ENCODE measurements at regions not wholly inside any gene's neighbourhood (a gene's known extent, or its start where the extent isn't known, plus 50 kb on each side); places are given as distances from the start of the nearest gene placed in this dataset.

DNA sequence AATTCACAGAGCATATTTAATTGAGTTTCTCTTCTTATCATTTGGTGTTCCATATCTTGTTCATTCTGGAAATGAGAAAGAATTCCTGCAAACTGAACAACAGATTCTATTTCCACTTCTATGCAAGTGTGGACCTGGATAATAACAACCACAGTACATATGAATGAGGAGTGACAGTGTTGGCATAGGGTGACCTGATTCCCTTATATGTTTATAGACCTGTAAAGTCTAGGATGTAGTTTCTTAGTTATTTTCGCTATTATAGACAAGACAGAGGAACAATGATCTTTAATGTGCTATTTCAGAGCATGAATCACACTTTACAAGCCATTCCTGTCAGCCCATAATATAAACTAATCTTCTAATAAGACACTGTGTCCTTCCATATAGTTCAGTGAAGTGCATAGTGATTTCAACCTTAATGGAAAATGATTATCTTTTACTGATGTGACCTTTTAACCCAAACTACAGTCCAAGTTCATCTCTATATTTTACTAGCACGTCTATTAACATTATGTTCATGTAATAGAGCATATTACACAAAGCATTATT is 88.2 kb upstream of the FAM174A start:
- TF ChIP-seq, protein P1, sequence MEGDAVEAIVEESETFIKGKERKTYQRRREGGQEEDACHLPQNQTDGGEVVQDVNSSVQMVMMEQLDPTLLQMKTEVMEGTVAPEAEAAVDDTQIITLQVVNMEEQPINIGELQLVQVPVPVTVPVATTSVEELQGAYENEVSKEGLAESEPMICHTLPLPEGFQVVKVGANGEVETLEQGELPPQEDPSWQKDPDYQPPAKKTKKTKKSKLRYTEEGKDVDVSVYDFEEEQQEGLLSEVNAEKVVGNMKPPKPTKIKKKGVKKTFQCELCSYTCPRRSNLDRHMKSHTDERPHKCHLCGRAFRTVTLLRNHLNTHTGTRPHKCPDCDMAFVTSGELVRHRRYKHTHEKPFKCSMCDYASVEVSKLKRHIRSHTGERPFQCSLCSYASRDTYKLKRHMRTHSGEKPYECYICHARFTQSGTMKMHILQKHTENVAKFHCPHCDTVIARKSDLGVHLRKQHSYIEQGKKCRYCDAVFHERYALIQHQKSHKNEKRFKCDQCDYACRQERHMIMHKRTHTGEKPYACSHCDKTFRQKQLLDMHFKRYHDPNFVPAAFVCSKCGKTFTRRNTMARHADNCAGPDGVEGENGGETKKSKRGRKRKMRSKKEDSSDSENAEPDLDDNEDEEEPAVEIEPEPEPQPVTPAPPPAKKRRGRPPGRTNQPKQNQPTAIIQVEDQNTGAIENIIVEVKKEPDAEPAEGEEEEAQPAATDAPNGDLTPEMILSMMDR (IDR thresholded peaks at IDR 0.05), result no peak
- no peak for DNase-seq (ENCODE audit: low spot score)
- Histone ChIP-seq H3K27ac (no peak overlapping the region), H3K4me3 (no peak overlapping the region)

GRCh38 chr5:100444961-100445360 is 90.2 kb upstream of the FAM174A start:
- TF ChIP-seq, protein P1 (IDR thresholded peaks at IDR 0.05), result no peak
- Histone ChIP-seq H3K27ac (no peak overlapping the region), H3K4me3 (no peak overlapping the region)
- DNase-seq (ENCODE audit: low spot score), result no peak

DNA sequence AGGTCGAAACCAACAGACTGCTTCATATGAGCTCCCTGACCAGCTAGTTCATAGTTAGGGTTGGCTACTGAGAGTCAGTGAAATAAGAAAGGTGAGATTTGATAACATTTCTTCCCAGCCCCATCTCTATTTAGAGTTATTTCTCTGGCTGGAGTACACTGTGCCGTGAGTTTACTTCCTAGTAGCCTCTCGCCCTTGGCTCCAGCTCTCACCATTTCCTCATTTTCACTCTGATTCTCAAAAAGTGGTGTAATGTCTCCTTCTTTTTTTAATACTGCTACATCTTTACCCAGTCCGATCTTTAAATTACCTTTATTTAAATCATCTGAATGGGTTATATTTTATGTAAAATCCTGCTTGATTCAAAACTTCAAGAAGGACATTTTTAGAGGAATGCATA is 100.4 kb upstream of the FAM174A start:
- no peak for DNase-seq (ENCODE audit: low spot score)
- no peak overlapping the region for H3K4me3 ChIP-seq

DNA sequence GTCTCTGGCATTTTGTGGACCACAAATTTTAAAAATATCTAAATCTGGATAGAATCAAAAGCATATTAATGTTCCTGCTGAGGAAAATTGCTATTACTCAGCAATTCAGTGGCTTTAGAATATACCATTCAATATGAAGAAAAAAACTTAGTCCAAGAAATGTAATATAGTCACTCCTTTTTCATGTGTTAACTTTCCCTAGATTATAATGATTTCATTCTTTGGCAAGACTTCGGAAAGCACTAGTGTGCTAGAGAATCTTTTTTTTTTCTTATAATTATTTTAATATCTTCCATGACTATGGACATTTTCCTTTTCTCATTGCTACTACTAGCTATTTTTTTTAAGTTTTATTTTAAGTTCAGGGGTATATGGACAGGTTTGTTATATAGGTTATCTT is 102.4 kb upstream of the FAM174A start:
- H3K27ac ChIP-seq, result no peak overlapping the region
- no peak for DNase-seq (ENCODE audit: low spot score)
- TF ChIP-seq, protein P1 (IDR thresholded peaks at IDR 0.05), result no peak

More for the DNA sequence above, 100.4 kb upstream of the FAM174A start:
- H3K27ac ChIP-seq, result no peak overlapping the region
- TF ChIP-seq, protein P1 (IDR thresholded peaks at IDR 0.05), result no peak

GRCh38 chr5:100430268-100431195 is 104.6 kb upstream of the FAM174A start:
- Histone ChIP-seq H3K4me3 (no peak overlapping the region), H3K27ac (no peak overlapping the region)
- TF ChIP-seq, protein P1 (IDR thresholded peaks at IDR 0.05), result peak; percentile 53
- DNase-seq (ENCODE audit: low spot score), result no peak

More for the DNA sequence above, 102.4 kb upstream of the FAM174A start:
- H3K4me3 ChIP-seq, result no peak overlapping the region

DNA sequence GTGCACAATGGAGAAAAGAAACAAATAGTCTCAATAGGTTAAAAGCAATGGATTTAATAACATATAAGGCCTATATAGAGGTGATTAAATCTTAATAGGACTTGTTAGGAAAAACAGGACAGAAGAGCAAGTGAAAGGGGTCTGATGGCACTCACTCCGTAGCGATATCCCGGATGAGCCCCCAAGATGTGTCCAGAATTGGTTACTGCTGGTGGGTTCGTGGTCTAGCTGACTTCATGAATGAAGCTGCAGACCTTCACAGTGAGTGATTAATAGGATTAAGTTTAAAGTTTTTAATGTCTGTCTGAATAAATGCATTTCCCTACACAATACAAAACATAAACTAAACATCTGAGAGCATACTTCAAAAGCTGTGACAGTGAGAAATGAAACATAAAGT is 110.4 kb upstream of the FAM174A start:
- no peak overlapping the region for H3K27ac ChIP-seq
- TF ChIP-seq, protein P1 (IDR thresholded peaks at IDR 0.05), result no peak
- no peak for DNase-seq (ENCODE audit: low spot score)
- H3K4me3 ChIP-seq, result no peak overlapping the region

- TF ChIP-seq, protein P1 (IDR thresholded peaks at IDR 0.05), result no peak
- no peak overlapping the region for H3K4me3 ChIP-seq
- no peak for DNase-seq (ENCODE audit: low spot score)
- H3K27ac ChIP-seq, result no peak overlapping the region
Observed at GRCh38 chr5:100424017-100424416, 111.2 kb upstream of the FAM174A start.
